ENCODE measurements at regions not wholly inside any gene's neighbourhood (a gene's known extent, or its start where the extent isn't known, plus 50 kb on each side); places are given as distances from the start of the nearest gene placed in this dataset.

GRCh38 chr15:29959384-29960137 is 123.2 kb upstream of the GOLGA8J start:
- H3K4me3 ChIP-seq (ENCODE audit: low read length): no peak overlapping the region
- DNase-seq (ENCODE audit: low read depth): no peak
- no peak for TF ChIP-seq CTCF (IDR thresholded peaks at IDR 0.05; ENCODE audit: insufficient read depth, low read depth, low read length, missing control alignments)

- TF ChIP-seq CTCF (IDR thresholded peaks at IDR 0.05; ENCODE audit: insufficient read depth, low read depth, low read length, missing control alignments): no peak
- H3K4me3 ChIP-seq (ENCODE audit: low read length): no peak overlapping the region
Observed at GRCh38 chr15:29952225-29952624, 130.0 kb upstream of the TJP1 start.

GRCh38 chr15:29945943-29946596 is 123.8 kb upstream of the TJP1 start:
- no peak for TF ChIP-seq CTCF (IDR thresholded peaks at IDR 0.05; ENCODE audit: insufficient read depth, low read depth, low read length, missing control alignments)
- no peak overlapping the region for H3K4me3 ChIP-seq (ENCODE audit: low read length)
- DNase-seq (ENCODE audit: low read depth): peak; percentile 96

More at GRCh38 chr15:29952225-29952624, 130.0 kb upstream of the TJP1 start:
- DNase-seq (ENCODE audit: low read depth): no peak

GRCh38 chr15:29944925-29945324 is 122.7 kb upstream of the TJP1 start:
- DNase-seq (ENCODE audit: low read depth): no peak
- no peak overlapping the region for H3K4me3 ChIP-seq (ENCODE audit: low read length)
- TF ChIP-seq CTCF (IDR thresholded peaks at IDR 0.05; ENCODE audit: insufficient read depth, low read depth, low read length, missing control alignments): no peak

GRCh38 chr15:29942548-29942947 is 120.3 kb upstream of the TJP1 start:
- H3K4me3 ChIP-seq (ENCODE audit: low read length): no peak overlapping the region
- no peak for TF ChIP-seq CTCF (IDR thresholded peaks at IDR 0.05; ENCODE audit: insufficient read depth, low read depth, low read length, missing control alignments)
- DNase-seq (ENCODE audit: low read depth): no peak

GRCh38 chr15:29942143-29942542 is 119.9 kb upstream of the TJP1 start:
- TF ChIP-seq CTCF (IDR thresholded peaks at IDR 0.05; ENCODE audit: insufficient read depth, low read depth, low read length, missing control alignments): no peak
- DNase-seq (ENCODE audit: low read depth): no peak

More at GRCh38 chr15:29942143-29942542, 119.9 kb upstream of the TJP1 start:
- H3K4me3 ChIP-seq (ENCODE audit: low read length): no peak overlapping the region

Measured in epithelial cell of esophagus (primary cell).